Endothelial cell of umbilical vein (primary cell): ENCODE measurements at regions not wholly inside any gene's neighbourhood (a gene's known extent, or its start where the extent isn't known, plus 50 kb on each side); places are given as distances from the start of the nearest gene placed in this dataset.

Experiments used
- EZH2 ChIP-seq: IDR thresholded peaks from 2 replicates; pipeline ENCODE4 v1.6.1; 2012; ENCODE audit warnings: borderline replicate concordance, low read depth, mild to moderate bottlenecking, moderate library complexity, low read length, inconsistent platforms; ENCODE audit not compliant: severe bottlenecking
- FOS ChIP-seq: IDR thresholded peaks from 2 replicates; pipeline ENCODE4 v1.6.1; 2011; ENCODE audit warnings: mild to moderate bottlenecking, low read length, moderate library complexity, borderline replicate concordance; ENCODE audit not compliant: insufficient read depth
- GATA2 ChIP-seq: IDR thresholded peaks from 2 replicates; pipeline ENCODE4 v1.7.0; 2011; ENCODE audit warnings: low read depth, mild to moderate bottlenecking, moderate library complexity, mixed read lengths, low read length; ENCODE audit not compliant: insufficient read length, insufficient read depth
- JUN ChIP-seq: IDR thresholded peaks from 2 replicates; pipeline ENCODE4 v1.6.1; 2011; ENCODE audit warnings: borderline replicate concordance, low read depth; ENCODE audit not compliant: insufficient read length, insufficient read depth
- MYC ChIP-seq: IDR thresholded peaks from one replicate; pipeline ENCODE4 v1.6.1; 2011; ENCODE audit warnings: mild to moderate bottlenecking, low read depth, low read length
- POLR2A ChIP-seq: IDR thresholded peaks from 2 replicates; pipeline ENCODE4 v1.6.1; 2012; ENCODE audit warnings: low read depth, mild to moderate bottlenecking, control low read depth, low read length
- POLR2AphosphoS5 ChIP-seq: IDR thresholded peaks from 2 replicates; pipeline ENCODE4 v1.6.1; 2012; ENCODE audit warnings: low read depth, mild to moderate bottlenecking, control low read depth, low read length, moderate library complexity; ENCODE audit not compliant: insufficient read depth
- TF ChIP-seq, protein P1 (sequence below), 2 donors: IDR thresholded peaks; 1 replicate in 1 of 2; 2 replicates in 1 of 2; pipeline ENCODE4 v1.5.1; 2011; ENCODE audit warnings: low read length in 2 of 2, mild to moderate bottlenecking in 2 of 2, moderate library complexity in 2 of 2, control low read depth in 1 of 2, inconsistent platforms in 1 of 2, low read depth in 1 of 2; ENCODE audit not compliant: insufficient read depth in 1 of 2; ENCODE audit errors: extremely low read depth in 1 of 2
- TF ChIP-seq, protein P2 (sequence below): IDR thresholded peaks from 2 replicates; pipeline ENCODE4 v1.6.1; 2011; ENCODE audit not compliant: insufficient read depth, insufficient read length

DNA sequence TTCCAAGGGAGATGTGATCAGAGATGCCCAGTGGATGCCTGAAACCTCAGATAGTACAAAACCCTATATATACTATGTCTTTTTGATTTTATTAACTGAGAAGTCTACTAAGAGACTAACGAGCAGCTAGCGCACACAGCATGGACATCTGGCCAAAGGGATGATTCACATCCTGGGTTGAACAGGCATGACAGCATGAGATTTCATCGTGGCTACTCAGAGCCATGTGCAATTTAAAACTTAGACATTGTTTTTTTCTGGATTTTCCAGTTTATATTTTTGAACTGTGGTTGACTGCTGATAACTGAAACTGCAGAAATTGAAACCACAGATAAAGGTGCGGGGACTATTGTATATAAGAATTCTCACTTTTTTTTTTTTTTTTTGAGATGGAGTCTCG, 2252.9 kb upstream of the AGA start:
- TF ChIP-seq, protein P1, sequence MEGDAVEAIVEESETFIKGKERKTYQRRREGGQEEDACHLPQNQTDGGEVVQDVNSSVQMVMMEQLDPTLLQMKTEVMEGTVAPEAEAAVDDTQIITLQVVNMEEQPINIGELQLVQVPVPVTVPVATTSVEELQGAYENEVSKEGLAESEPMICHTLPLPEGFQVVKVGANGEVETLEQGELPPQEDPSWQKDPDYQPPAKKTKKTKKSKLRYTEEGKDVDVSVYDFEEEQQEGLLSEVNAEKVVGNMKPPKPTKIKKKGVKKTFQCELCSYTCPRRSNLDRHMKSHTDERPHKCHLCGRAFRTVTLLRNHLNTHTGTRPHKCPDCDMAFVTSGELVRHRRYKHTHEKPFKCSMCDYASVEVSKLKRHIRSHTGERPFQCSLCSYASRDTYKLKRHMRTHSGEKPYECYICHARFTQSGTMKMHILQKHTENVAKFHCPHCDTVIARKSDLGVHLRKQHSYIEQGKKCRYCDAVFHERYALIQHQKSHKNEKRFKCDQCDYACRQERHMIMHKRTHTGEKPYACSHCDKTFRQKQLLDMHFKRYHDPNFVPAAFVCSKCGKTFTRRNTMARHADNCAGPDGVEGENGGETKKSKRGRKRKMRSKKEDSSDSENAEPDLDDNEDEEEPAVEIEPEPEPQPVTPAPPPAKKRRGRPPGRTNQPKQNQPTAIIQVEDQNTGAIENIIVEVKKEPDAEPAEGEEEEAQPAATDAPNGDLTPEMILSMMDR (IDR thresholded peaks at IDR 0.05; ENCODE audit: extremely low read depth in 1 of 2, insufficient read depth in 1 of 2, low read depth in 1 of 2, low read length in 2 of 2), result no peak
- TF ChIP-seq POLR2AphosphoS5 (no peak), EZH2 (no peak), POLR2A (no peak), JUN (no peak), MYC (no peak), FOS (no peak), GATA2 (no peak)
- TF ChIP-seq, protein P2, sequence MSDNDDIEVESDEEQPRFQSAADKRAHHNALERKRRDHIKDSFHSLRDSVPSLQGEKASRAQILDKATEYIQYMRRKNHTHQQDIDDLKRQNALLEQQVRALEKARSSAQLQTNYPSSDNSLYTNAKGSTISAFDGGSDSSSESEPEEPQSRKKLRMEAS, result no peak
